GM06990 (cell line): ENCODE measurements at regions not wholly inside any gene's neighbourhood (a gene's known extent, or its start where the extent isn't known, plus 50 kb on each side); places are given as distances from the start of the nearest gene placed in this dataset.

Experiments used
- DNase-seq: peaks from one replicate; pipeline ENCODE4 v3.0.0-alpha.2; 2011; ENCODE audit not compliant: insufficient read length; ENCODE audit errors: extremely low read depth
- H3K27me3 ChIP-seq: replicated peaks from 2 replicates; pipeline ENCODE4 v1.6.0; 2011; ENCODE audit warnings: low read length; ENCODE audit not compliant: control insufficient read depth, insufficient read depth
- H3K36me3 ChIP-seq: 2 replicates; pipeline ENCODE4 v1.5.1; 2011; ENCODE audit warnings: low read length; ENCODE audit not compliant: control insufficient read depth, insufficient read depth
- H3K4me3 ChIP-seq: replicated peaks from 2 replicates; pipeline ENCODE4 v1.5.1; 2011; ENCODE audit warnings: low read depth, mild to moderate bottlenecking, control low read depth, low read length
- TF ChIP-seq, protein P1 (sequence below): IDR thresholded peaks from 2 replicates; pipeline ENCODE4 v1.5.1; 2011; ENCODE audit warnings: low read length, control low read depth, mild to moderate bottlenecking, inconsistent platforms; ENCODE audit not compliant: insufficient read depth, poor library complexity, severe bottlenecking

DNA sequence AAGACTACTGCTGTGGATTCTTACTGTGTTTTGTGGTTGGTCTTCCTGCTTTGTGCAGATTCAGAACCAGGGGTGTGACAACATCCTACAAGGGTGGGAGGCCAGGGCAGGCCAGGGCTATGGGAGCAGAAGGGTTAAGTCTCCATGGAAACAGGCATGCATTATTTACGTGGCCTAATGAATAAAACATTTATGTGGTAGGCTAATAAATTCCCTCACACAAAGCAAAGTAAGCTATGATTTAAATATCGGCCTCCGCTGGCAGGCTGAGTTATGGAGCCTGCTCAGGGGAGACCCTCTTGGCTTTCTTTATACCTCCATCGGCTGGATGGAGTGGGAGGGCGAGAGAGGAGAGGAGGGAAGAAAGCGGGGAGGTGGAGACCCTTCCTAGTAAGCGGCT is 230.3 kb upstream of the MVB12B start:
- TF ChIP-seq, protein P1, sequence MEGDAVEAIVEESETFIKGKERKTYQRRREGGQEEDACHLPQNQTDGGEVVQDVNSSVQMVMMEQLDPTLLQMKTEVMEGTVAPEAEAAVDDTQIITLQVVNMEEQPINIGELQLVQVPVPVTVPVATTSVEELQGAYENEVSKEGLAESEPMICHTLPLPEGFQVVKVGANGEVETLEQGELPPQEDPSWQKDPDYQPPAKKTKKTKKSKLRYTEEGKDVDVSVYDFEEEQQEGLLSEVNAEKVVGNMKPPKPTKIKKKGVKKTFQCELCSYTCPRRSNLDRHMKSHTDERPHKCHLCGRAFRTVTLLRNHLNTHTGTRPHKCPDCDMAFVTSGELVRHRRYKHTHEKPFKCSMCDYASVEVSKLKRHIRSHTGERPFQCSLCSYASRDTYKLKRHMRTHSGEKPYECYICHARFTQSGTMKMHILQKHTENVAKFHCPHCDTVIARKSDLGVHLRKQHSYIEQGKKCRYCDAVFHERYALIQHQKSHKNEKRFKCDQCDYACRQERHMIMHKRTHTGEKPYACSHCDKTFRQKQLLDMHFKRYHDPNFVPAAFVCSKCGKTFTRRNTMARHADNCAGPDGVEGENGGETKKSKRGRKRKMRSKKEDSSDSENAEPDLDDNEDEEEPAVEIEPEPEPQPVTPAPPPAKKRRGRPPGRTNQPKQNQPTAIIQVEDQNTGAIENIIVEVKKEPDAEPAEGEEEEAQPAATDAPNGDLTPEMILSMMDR: no peak
- Histone ChIP-seq H3K27me3 (peaks cover 1% of the 10 kb centered on the region), H3K36me3 (no peaks in the 10 kb centered on the region), H3K4me3 (no peak overlapping the region)
- no peak for DNase-seq

DNA sequence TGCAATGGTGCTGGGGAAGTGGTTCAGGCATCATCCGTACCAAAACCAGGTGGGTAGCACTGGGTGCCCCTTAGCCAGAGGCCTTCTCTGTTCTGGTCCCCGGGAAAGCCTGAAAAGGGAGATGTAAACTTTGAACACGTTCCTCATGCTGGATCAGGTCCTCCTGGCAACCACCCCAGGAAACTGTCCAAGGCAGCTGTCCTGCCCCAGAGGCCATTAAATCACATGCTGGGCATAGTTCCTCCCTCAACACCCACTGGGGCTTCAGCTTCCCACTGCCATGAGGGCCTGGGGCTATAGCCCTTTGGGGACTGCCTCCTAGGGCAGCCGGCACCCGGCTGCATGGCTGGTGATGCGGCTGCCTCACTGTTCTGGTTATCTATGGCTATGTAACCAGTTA is 228.9 kb upstream of the MVB12B start:
- TF ChIP-seq, protein P1: no peak
- no peaks in the 10 kb centered on the region; the same call in none of the 2 replicates for H3K27me3 ChIP-seq
- H3K4me3 ChIP-seq: no peak overlapping the region
- H3K36me3 ChIP-seq: no peaks in the 10 kb centered on the region
- DNase-seq: no peak

DNA sequence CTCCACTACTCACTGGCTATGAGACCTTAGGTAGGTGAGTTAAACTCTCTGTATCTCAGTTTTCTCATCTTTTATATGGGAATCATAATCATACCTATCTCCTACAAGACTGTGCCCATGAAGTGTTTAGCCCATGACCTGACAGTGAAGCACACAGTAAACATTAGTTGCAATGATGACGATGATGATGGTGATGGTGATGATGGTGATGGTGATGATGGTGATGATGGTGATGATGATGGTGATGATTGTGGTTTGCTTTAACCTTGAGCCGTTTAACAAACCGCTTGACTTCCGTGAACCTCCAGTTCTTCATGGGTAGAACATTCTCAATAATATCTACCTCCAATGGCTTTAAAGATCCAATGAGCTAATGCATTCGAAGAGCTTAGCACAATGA is 220.2 kb upstream of the MVB12B start:
- TF ChIP-seq, protein P1: no peak
- Histone ChIP-seq H3K36me3 (no peaks in the 10 kb centered on the region), H3K27me3 (no peaks in the 10 kb centered on the region), H3K4me3 (no peak overlapping the region)
- DNase-seq: no peak

DNA sequence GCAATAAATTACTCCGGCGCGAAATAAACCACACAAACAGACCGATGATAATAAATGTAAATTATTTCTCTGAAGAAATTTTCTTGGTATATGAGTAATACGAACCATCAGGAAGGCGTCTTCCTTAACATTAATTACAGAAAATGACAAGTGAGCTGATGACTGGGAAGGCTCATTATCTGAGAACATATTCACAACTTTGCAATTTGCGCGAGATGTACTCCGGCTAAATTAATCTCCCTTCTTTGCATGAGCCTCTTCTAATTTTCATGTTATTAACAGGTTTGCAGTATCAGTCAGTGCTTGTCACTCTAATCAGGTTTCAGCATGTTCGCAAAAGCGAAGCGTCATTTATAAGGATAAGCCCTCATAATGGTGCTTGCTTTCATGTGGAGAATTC is 218.9 kb upstream of the MVB12B start:
- Histone ChIP-seq H3K4me3 (no peak overlapping the region), H3K27me3 (no peaks in the 10 kb centered on the region), H3K36me3 (no peaks in the 10 kb centered on the region)
- DNase-seq: no peak
- TF ChIP-seq, protein P1: no peak

DNA sequence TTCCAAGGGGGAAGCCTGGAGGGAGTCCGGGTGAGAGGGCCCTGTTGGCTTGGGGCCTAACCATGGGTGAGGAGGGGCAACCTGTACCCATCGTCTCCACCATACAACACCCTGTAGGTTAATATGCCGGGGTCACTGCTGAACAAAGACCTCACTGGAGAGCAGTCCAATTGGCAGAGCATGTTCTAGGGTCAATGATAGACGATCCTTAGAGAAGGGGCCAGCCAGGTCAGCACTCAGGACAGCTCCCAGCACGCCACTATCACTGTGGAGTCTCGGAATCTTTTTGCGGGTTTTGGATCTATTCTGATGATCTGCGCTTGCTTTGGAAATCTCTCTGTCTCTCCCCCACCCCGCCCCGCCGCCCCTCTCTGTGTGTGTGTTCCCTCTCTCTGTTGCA is 218.4 kb upstream of the MVB12B start:
- H3K27me3 ChIP-seq: no peaks in the 10 kb centered on the region
- DNase-seq: no peak

DNA sequence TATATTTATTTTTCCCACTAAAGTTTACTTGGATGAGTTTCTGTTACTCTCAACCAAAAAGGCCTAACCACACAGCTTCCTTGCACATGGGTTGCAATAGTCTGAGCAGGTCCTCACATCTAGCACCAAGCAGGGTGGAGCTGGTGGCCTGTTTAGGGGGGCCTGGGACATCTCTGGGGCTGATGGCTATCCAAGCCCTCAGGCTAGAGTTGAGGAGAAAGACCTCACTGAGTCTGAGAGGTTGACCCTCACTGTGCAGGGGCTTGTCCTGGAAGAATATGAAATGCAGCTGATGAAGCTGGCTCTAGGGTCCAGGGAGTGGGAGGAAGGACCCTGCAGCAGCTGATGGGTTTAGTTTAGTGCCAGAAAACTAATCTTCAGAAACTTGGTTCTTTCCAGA is 217.1 kb upstream of the MVB12B start:
- no peaks in the 10 kb centered on the region for H3K36me3 ChIP-seq
- H3K4me3 ChIP-seq: no peak overlapping the region
- TF ChIP-seq, protein P1: no peak
- H3K27me3 ChIP-seq: no peaks in the 10 kb centered on the region
- no peak for DNase-seq

More for the DNA sequence above, 218.4 kb upstream of the MVB12B start:
- Histone ChIP-seq H3K36me3 (no peaks in the 10 kb centered on the region), H3K4me3 (no peak overlapping the region)
- TF ChIP-seq, protein P1: no peak
